Kidney (tissue), 13 donors: ENCODE measurements at regions not wholly inside any gene's neighbourhood (a gene's known extent, or its start where the extent isn't known, plus 50 kb on each side); places are given as distances from the start of the nearest gene placed in this dataset.

Source experiments
- DNase-seq, 5 donors: peaks; one replicate each; pipeline ENCODE4 v3.0.0-alpha.2; 2013 to 2020
- FAIRE-seq: peaks from 2 replicates; lab custom pipeline; 2012; peaks lifted over from hg19 to GRCh38; lab: Jason Lieb, UNC
- H3K27ac ChIP-seq, 2 donors: one replicate each; pipeline ENCODE4 v1.7.0; 2013; ENCODE audit warnings: low read depth in 2 of 2, low read length in 2 of 2, inconsistent platforms in 1 of 2
- H3K27me3 ChIP-seq: one replicate; pipeline ENCODE4 v1.7.1; 2013; ENCODE audit warnings: low read length, inconsistent platforms; ENCODE audit not compliant: control insufficient read depth, insufficient read depth
- H3K36me3 ChIP-seq, 3 donors: one replicate each; pipeline versions ENCODE4 v1.7.0 to v1.7.1; 2013; ENCODE audit warnings: low read length in 3 of 3, control low read depth in 1 of 3, inconsistent platforms in 1 of 3; ENCODE audit not compliant: insufficient read depth in 3 of 3, control insufficient read depth in 2 of 3
- H3K4me1 ChIP-seq, 3 donors: one replicate each; pipeline versions ENCODE4 v1.7.0 to v1.7.1; 2013; ENCODE audit warnings: low read length in 3 of 3, inconsistent platforms in 1 of 3, low read depth in 1 of 3; ENCODE audit not compliant: control insufficient read depth in 2 of 3, insufficient read depth in 2 of 3
- H3K4me3 ChIP-seq, 3 donors: one replicate each; pipeline versions ENCODE4 v1.7.0 to v1.8.1; 2013; ENCODE audit warnings: low read length in 3 of 3, control low read depth in 1 of 3, inconsistent platforms in 1 of 3
- H3K9ac ChIP-seq, 3 donors: one replicate each; pipeline versions ENCODE4 v1.7.0 to v1.7.1; 2013; ENCODE audit warnings: low read length in 3 of 3, control low read depth in 1 of 3, inconsistent platforms in 1 of 3
- H3K9me3 ChIP-seq, 3 donors: one replicate each; pipeline versions ENCODE4 v1.7.0 to v1.7.1; 2013; ENCODE audit warnings: low read length in 3 of 3, control low read depth in 1 of 3, inconsistent platforms in 1 of 3; ENCODE audit not compliant: control insufficient read depth in 2 of 3, insufficient read depth in 1 of 3
- CTCF ChIP-seq: IDR thresholded peaks from 3 replicates; pipeline ENCODE4 v1.5.1; 2012; ENCODE audit warnings: mild to moderate bottlenecking, moderate library complexity, borderline replicate concordance; ENCODE audit not compliant: insufficient read depth; ENCODE audit errors: extremely low read depth
- intact Hi-C: fragments of 100-400 bp; cut with DNase I; formaldehyde crosslinking; loops from one replicate; pipeline ENCODE4 v1.11.1; 2022
- donor health status: control.
- donor health status: control.
- donor health status: control.
- donor health status: control.
- donor health status: control.
- donor health status: DM: yes; HTN: yes; CAD: no.
- donor health status: Normal renal cell carcinoma (clear cell type).

GRCh38 chr20:24799971-24800580 lies 149.0 kb upstream of the CST7 start:
- Histone ChIP-seq H3K9ac (no peak overlapping the region), H3K27me3 (no peaks in the 10 kb centered on the region), H3K4me3 (no peak overlapping the region), H3K4me1 (peaks cover 0 to 3% (median 3%) of the 10 kb centered on the region in 3 donors), H3K9me3 (no peaks in the 10 kb centered on the region), H3K36me3 (no peaks in the 10 kb centered on the region), H3K27ac (no peak overlapping the region)
- TF ChIP-seq CTCF: no peak
- DNase-seq: no peak
- FAIRE-seq: no peak
- intact Hi-C loops: no loop called here

GRCh38 chr20:24802286-24802820 lies 146.7 kb upstream of the CST7 start:
- intact Hi-C loops: no loop called here
- Histone ChIP-seq H3K27me3 (no peaks in the 10 kb centered on the region), H3K9ac (no peak overlapping the region), H3K9me3 (no peaks in the 10 kb centered on the region), H3K36me3 (no peaks in the 10 kb centered on the region), H3K4me3 (no peak overlapping the region), H3K27ac (no peak overlapping the region), H3K4me1 (no peaks in the 10 kb centered on the region)
- no peak for FAIRE-seq
- no peak for TF ChIP-seq CTCF
- DNase-seq: no peak

- no peak for TF ChIP-seq CTCF
- no peaks in the 10 kb centered on the region for H3K27me3 ChIP-seq
- FAIRE-seq (no peak), DNase-seq (no peak)
- no peak overlapping the region for H3K9ac ChIP-seq
- no peaks in the 10 kb centered on the region for H3K4me1 ChIP-seq
- H3K36me3 ChIP-seq: no peaks in the 10 kb centered on the region
- no peak overlapping the region for H3K4me3 ChIP-seq
- intact Hi-C loops: no loop called here
- no peak overlapping the region for H3K27ac ChIP-seq
- H3K9me3 ChIP-seq: no peaks in the 10 kb centered on the region
These were observed 144.4 kb upstream of the CST7 start for GRCh38 chr20:24804481-24805206.
